Skeletal muscle tissue (tissue), 3 donors: ENCODE measurements at regions not wholly inside any gene's neighbourhood (a gene's known extent, or its start where the extent isn't known, plus 50 kb on each side); places are given as distances from the start of the nearest gene placed in this dataset.

Experiments
- H3K27ac ChIP-seq: one replicate; pipeline ENCODE4 v1.7.0; 2013; ENCODE audit warnings: mild to moderate bottlenecking, low read depth, low read length, inconsistent platforms
- H3K27me3 ChIP-seq, 3 donors: one replicate each; pipeline ENCODE4 v1.7.0; 2013; ENCODE audit warnings: low read length in 3 of 3; ENCODE audit not compliant: control insufficient read depth in 3 of 3, insufficient read depth in 3 of 3
- H3K36me3 ChIP-seq, 3 donors: one replicate each; pipeline ENCODE4 v1.7.0; 2013; ENCODE audit warnings: low read length in 3 of 3; ENCODE audit not compliant: control insufficient read depth in 3 of 3, insufficient read depth in 3 of 3
- H3K4me1 ChIP-seq, 3 donors: one replicate each; pipeline ENCODE4 v1.7.0; 2013; ENCODE audit warnings: low read length in 3 of 3, mild to moderate bottlenecking in 3 of 3; ENCODE audit not compliant: control insufficient read depth in 3 of 3, insufficient read depth in 3 of 3
- H3K4me3 ChIP-seq, 3 donors: one replicate each; pipeline ENCODE4 v1.7.0; 2013; ENCODE audit warnings: low read length in 3 of 3
- H3K9ac ChIP-seq, 3 donors: one replicate each; pipeline ENCODE4 v1.7.0; 2013; ENCODE audit warnings: low read length in 3 of 3, mild to moderate bottlenecking in 3 of 3, moderate library complexity in 2 of 3, low read depth in 1 of 3
- H3K9me3 ChIP-seq, 3 donors: one replicate each; pipeline ENCODE4 v1.7.0; 2013; ENCODE audit warnings: low read length in 3 of 3; ENCODE audit not compliant: control insufficient read depth in 3 of 3
- donor health status: Osteomylitis.

DNA sequence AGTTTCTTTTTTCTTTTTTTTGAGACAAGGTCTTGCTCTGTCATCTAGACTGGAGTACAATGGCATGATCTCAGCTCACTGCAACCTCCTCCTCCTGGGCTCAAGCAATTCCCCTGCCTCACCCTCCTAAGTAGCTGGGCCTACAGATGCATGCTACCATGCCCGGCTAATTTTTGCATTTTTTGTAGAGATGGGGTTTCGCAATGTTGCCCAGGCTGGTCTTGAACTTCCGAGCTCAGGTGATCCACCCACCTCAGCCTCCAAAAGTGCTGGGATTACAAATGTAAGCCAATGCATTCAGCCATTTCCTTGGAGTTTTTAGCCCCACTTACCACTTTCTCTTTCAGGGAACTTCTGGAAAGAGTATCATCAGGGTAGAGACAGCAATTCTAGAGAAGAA is 153.3 kb upstream of the THSD7B start:
- Histone ChIP-seq H3K4me3 (no peak overlapping the region), H3K27me3 (no peaks in the 10 kb centered on the region), H3K9ac (no peak overlapping the region), H3K9me3 (no peaks in the 10 kb centered on the region), H3K36me3 (no peaks in the 10 kb centered on the region), H3K27ac (no peak overlapping the region), H3K4me1 (no peaks in the 10 kb centered on the region)

DNA sequence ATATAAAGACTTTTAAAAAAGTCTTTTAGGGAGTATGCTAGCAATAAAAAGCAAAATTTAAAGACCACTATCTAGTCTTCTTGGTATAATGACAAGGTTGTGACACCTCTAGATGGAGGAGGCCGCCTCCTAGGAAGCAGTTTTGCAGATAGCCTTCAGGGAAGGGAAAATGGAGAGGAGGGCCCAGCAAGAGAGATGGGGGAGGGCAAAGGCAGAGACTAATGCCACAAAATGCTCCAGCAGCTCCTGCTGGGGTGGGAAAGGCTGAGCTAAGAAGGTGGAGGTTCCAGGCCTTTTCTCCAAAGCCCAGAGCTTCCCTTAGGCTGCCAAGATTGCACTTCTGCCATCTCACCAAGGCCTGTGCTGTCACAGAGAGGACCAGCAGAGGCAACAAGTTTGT is 153.9 kb upstream of the THSD7B start:
- Histone ChIP-seq H3K4me1 (no peaks in the 10 kb centered on the region), H3K9ac (no peak overlapping the region), H3K27me3 (no peaks in the 10 kb centered on the region), H3K27ac (no peak overlapping the region), H3K4me3 (no peak overlapping the region), H3K36me3 (no peaks in the 10 kb centered on the region), H3K9me3 (no peaks in the 10 kb centered on the region)

GRCh38 chr2:136582628-136583205 is 182.6 kb upstream of the THSD7B start:
- H3K27ac ChIP-seq: no peak overlapping the region
- H3K4me1 ChIP-seq: no peaks in the 10 kb centered on the region
- no peaks in the 10 kb centered on the region for H3K36me3 ChIP-seq
- no peak overlapping the region for H3K4me3 ChIP-seq
- H3K27me3 ChIP-seq: peaks cover 0 to 3% (median 0%) of the 10 kb centered on the region in 3 donors
- no peak overlapping the region for H3K9ac ChIP-seq
- peaks cover 0 to 2% (median 0%) of the 10 kb centered on the region in 3 donors for H3K9me3 ChIP-seq

- H3K27ac ChIP-seq: no peak overlapping the region
- no peak overlapping the region for H3K4me3 ChIP-seq
- no peak overlapping the region for H3K9ac ChIP-seq
- peaks cover 0 to 2% (median 0%) of the 10 kb centered on the region in 3 donors for H3K4me1 ChIP-seq
- H3K9me3 ChIP-seq: no peaks in the 10 kb centered on the region
- H3K27me3 ChIP-seq: peaks cover 0 to 2% (median 0%) of the 10 kb centered on the region in 3 donors
- no peaks in the 10 kb centered on the region for H3K36me3 ChIP-seq
Measured at GRCh38 chr2:136572335-136572734, 193.0 kb upstream of the THSD7B start.

DNA sequence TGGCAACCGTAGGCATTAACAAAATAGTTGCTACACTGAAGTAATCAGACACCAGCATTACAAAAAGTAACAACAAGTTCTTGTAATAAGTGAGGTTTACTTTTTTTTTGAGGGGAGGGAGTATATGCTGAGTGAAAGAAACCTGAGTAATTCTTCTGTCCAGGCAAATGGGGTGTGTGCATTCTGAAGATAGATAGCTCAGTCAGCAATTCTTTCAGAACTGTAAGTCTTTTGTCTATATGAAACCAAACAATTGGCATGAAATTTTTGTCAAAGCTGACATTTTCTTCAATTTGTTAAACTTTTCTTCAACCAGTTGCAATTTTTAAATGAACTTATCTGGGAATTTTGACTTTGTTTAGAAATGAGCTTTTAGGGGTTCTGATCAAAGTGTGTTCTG is 208.1 kb upstream of the THSD7B start:
- H3K9ac ChIP-seq: no peak overlapping the region
- peaks cover 0 to 3% (median 0%) of the 10 kb centered on the region in 3 donors for H3K27me3 ChIP-seq
- H3K4me3 ChIP-seq: no peak overlapping the region
- H3K9me3 ChIP-seq: no peaks in the 10 kb centered on the region
- H3K36me3 ChIP-seq: no peaks in the 10 kb centered on the region
- no peaks in the 10 kb centered on the region for H3K4me1 ChIP-seq
- no peak overlapping the region for H3K27ac ChIP-seq

- Histone ChIP-seq H3K9me3 (no peaks in the 10 kb centered on the region), H3K36me3 (no peaks in the 10 kb centered on the region), H3K4me1 (no peaks in the 10 kb centered on the region), H3K27me3 (peaks cover 0 to 3% (median 0%) of the 10 kb centered on the region in 3 donors), H3K9ac (no peak overlapping the region), H3K27ac (no peak overlapping the region), H3K4me3 (no peak overlapping the region)
Measured at GRCh38 chr2:136550181-136550580, 215.2 kb upstream of the THSD7B start.

- Histone ChIP-seq H3K27me3 (peaks cover 0 to 2% (median 0%) of the 10 kb centered on the region in 3 donors), H3K27ac (no peak overlapping the region), H3K9me3 (no peaks in the 10 kb centered on the region), H3K9ac (no peak overlapping the region), H3K4me3 (no peak overlapping the region), H3K4me1 (no peaks in the 10 kb centered on the region), H3K36me3 (no peaks in the 10 kb centered on the region)
Measured at GRCh38 chr2:136539355-136539754, 226.0 kb upstream of the THSD7B start.

GRCh38 chr2:136538489-136538888 is 226.9 kb upstream of the THSD7B start:
- no peaks in the 10 kb centered on the region for H3K9me3 ChIP-seq
- H3K27me3 ChIP-seq: peaks cover 0 to under 1% (median 0%) of the 10 kb centered on the region in 3 donors

GRCh38 chr2:136534811-136535210 is 230.5 kb upstream of the THSD7B start:
- Histone ChIP-seq H3K27ac (no peak overlapping the region), H3K4me1 (no peaks in the 10 kb centered on the region), H3K27me3 (no peaks in the 10 kb centered on the region), H3K4me3 (no peak overlapping the region), H3K9ac (no peak overlapping the region), H3K9me3 (no peaks in the 10 kb centered on the region), H3K36me3 (no peaks in the 10 kb centered on the region)

More at GRCh38 chr2:136538489-136538888, 226.9 kb upstream of the THSD7B start:
- Histone ChIP-seq H3K27ac (no peak overlapping the region), H3K4me3 (no peak overlapping the region), H3K9ac (no peak overlapping the region), H3K36me3 (no peaks in the 10 kb centered on the region), H3K4me1 (no peaks in the 10 kb centered on the region)

DNA sequence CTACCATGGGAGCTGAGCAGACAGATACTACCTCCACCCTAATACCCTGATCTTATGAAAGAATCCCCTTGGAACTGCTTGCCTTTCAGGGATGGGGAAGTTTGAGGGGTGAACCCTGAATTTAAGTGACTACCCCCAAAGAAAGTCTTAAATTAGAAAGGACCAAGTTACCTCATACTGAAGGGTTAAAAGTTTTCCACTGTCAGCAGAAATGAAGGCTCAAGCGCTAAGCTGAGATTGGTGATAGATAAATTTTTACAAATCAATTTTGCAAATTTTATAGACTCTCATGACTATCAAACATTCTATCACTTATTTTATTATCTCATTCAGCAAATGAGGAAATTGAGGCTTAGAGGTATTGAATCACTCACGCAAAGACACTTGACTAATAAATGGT is 233.2 kb upstream of the THSD7B start:
- Histone ChIP-seq H3K4me3 (no peak overlapping the region), H3K36me3 (no peaks in the 10 kb centered on the region), H3K4me1 (no peaks in the 10 kb centered on the region), H3K27ac (no peak overlapping the region), H3K27me3 (no peaks in the 10 kb centered on the region), H3K9me3 (no peaks in the 10 kb centered on the region), H3K9ac (no peak overlapping the region)
